ENCODE measurements at regions not wholly inside any gene's neighbourhood (a gene's known extent, or its start where the extent isn't known, plus 50 kb on each side); places are given as distances from the start of the nearest gene placed in this dataset.
"Not testable (repeated sequence)": the region's sequence is repeated elsewhere in the genome, so short reads cannot be mapped to it uniquely, and the experiment has no call there.

- TF ChIP-seq CTCF, POLR2A, POLR2AphosphoS5 (IDR thresholded peaks at IDR 0.05): not testable (repeated sequence)
These were observed 942.8 kb downstream of the METTL15 start for GRCh38 chr11:29050962-29051361.

Data from breast epithelium (tissue), 3 donors.